ENCODE measurements at regions not wholly inside any gene's neighbourhood (a gene's known extent, or its start where the extent isn't known, plus 50 kb on each side); places are given as distances from the start of the nearest gene placed in this dataset.

GRCh38 chr16:88276591-88276990 lies 106.2 kb upstream of the ZNF469 start:
- Histone ChIP-seq H3K27ac (no peak overlapping the region), H3K27me3 (peaks cover 0 to 5% (median 0%) of the 10 kb centered on the region in 7 donors), H3K9me3 (peaks cover 0 to 19% (median 0%) of the 10 kb centered on the region in 11 donors), H3K36me3 (no peaks in the 10 kb centered on the region), H3K4me3 (no peak overlapping the region), H3K4me1 (peaks cover 0 to 10% (median 0%) of the 10 kb centered on the region in 9 donors)
- no peak for ATAC-seq
- WGBS, 2 donors: 89 to 95% methylated on average over 18 of the region's 18 CpGs
- intact Hi-C loops (cut with DNase I): no loop called here
- TF ChIP-seq, protein P1, sequence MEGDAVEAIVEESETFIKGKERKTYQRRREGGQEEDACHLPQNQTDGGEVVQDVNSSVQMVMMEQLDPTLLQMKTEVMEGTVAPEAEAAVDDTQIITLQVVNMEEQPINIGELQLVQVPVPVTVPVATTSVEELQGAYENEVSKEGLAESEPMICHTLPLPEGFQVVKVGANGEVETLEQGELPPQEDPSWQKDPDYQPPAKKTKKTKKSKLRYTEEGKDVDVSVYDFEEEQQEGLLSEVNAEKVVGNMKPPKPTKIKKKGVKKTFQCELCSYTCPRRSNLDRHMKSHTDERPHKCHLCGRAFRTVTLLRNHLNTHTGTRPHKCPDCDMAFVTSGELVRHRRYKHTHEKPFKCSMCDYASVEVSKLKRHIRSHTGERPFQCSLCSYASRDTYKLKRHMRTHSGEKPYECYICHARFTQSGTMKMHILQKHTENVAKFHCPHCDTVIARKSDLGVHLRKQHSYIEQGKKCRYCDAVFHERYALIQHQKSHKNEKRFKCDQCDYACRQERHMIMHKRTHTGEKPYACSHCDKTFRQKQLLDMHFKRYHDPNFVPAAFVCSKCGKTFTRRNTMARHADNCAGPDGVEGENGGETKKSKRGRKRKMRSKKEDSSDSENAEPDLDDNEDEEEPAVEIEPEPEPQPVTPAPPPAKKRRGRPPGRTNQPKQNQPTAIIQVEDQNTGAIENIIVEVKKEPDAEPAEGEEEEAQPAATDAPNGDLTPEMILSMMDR (IDR thresholded peaks at IDR 0.05): no peak
- no peak for DNase-seq

GRCh38 chr16:88279998-88280397 lies 102.8 kb upstream of the ZNF469 start:
- intact Hi-C loops (cut with DNase I): no loop called here

DNA sequence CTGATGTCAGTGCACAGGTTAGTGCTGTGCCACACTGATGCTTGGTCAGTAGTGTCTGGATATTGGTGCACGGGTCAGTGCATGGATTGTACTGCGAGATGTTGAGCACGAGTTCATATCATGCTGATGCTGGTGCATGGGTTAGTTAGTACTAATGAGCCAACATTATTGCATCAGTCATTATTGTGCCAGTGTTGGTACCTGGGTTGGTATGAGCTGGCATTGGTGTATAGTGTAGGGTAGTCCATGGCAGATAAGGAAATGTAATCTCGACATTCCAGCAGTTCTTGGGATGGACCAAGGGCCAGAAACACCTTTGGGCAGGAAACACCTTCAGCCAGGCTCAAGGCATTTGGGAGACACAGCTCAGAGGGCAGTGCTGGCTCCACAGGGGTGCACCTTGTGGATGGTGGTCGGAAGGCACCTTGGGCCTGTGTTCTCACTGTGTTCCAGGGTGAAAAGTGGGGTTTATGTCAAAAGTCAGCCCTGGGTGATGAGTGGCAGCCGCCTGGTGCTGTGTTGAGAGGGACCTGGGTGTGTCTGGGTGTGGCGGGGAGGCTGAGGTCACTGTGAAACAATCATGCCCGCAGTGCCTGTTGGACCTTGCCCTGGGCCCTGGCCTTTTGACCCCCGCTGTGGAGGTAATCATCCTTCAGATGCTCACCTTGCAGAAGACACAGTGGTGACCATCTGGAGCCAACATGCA lies 100.7 kb upstream of the ZNF469 start:
- Histone ChIP-seq H3K9me3 (peaks cover 0 to 32% (median 6%) of the 10 kb centered on the region in 11 donors), H3K4me1 (peaks cover 0 to 7% (median 0%) of the 10 kb centered on the region in 9 donors), H3K36me3 (no peaks in the 10 kb centered on the region), H3K27ac (no peak overlapping the region), H3K4me3 (no peak overlapping the region), H3K27me3 (peaks cover 0 to 12% (median 0%) of the 10 kb centered on the region in 7 donors)
- WGBS, 2 donors: 71 to 76% methylated on average over 9 of the region's 9 CpGs
- TF ChIP-seq, protein P1 (IDR thresholded peaks at IDR 0.05): no peak
- intact Hi-C loops (cut with DNase I): no loop called here
- DNase-seq (no peak), ATAC-seq (no peak)

More at GRCh38 chr16:88279998-88280397, 102.8 kb upstream of the ZNF469 start:
- Histone ChIP-seq H3K27ac (no peak overlapping the region), H3K4me3 (no peak overlapping the region), H3K36me3 (no peaks in the 10 kb centered on the region), H3K4me1 (peaks cover 0 to 7% (median 0%) of the 10 kb centered on the region in 9 donors), H3K9me3 (peaks cover 0 to 19% (median 0%) of the 10 kb centered on the region in 11 donors), H3K27me3 (peaks cover 0 to 12% (median 0%) of the 10 kb centered on the region in 7 donors)
- no peak for DNase-seq
- TF ChIP-seq, protein P1 (IDR thresholded peaks at IDR 0.05): no peak
- no peak for ATAC-seq
- WGBS, 2 donors: 91 to 96% methylated on average over 18 of the region's 18 CpGs

DNA sequence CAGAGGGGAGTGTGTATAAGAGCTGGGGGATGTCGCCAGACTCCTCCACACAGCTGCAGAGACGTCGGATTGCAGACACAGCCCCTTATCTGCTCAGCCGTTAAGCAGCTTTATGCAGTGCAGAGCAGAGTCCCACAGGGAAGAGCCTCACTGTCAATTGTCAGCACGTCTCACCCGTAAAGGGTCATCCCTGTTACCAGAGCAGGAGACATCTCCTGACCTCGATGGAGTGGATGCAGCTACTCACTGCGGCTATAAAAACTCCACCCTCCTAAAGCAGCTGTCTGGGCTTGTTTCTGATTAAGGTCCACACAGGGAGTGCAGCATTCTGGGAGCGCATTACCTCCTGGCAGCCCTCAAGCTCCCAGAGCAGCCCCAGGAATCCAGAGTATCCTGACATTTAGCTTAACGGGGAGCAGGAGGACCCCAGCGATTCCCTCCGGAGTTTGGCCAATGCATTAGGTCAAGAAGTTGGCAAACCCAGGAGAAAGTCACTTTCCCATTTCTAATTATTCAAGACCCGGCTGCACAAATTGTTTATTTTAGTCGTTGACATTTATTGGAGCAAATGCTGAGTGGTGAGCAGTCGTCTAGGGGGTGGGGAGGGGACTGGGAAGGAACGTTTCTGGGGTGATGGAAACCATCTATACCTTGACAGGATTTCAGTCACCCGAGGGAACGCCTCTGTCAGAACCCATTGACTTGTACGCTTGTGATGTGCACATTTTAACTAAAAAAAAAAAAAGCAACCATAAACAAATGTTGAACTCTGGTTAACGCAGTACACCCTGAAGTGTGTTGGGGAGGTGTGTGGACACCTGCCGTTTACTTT lies 100.0 kb upstream of the ZNF469 start:
- no peak for DNase-seq
- Histone ChIP-seq H3K27ac (no peak overlapping the region), H3K4me1 (peaks cover 0 to 7% (median 0%) of the 10 kb centered on the region in 9 donors), H3K9me3 (peaks cover 0 to 39% (median 13%) of the 10 kb centered on the region in 11 donors), H3K36me3 (no peaks in the 10 kb centered on the region), H3K4me3 (no peak overlapping the region), H3K27me3 (peaks cover 0 to 12% (median 0%) of the 10 kb centered on the region in 7 donors)
- peak in 6 of 8 donors; percentile 47 to 78 (median 55) for ATAC-seq
- TF ChIP-seq, protein P1 (IDR thresholded peaks at IDR 0.05): no peak
- intact Hi-C loops (cut with DNase I): no loop called here
- 43 to 49% methylated on average over 21 of the region's 21 CpGs for WGBS, 2 donors
